Activated naive CD4-positive, alpha-beta T cell treated with anti-CD3 and anti-CD28 coated beads for 36 hours (primary cell): ENCODE measurements at regions not wholly inside any gene's neighbourhood (a gene's known extent, or its start where the extent isn't known, plus 50 kb on each side); places are given as distances from the start of the nearest gene placed in this dataset.

Experiments used
- CTCF ChIA-PET: fragments of 350-600 bp; sonication (Branson Sonifier 250); formaldehyde crosslinking; loops from one replicate; lab custom pipeline; 2021; ENCODE audit warnings: antibody characterized with exemption; lab: Charles Lee
- DNase-seq: peaks from one replicate; pipeline ENCODE4 v3.0.0-alpha.2; 2020
- H3K27ac Mint-ChIP-seq: one replicate; pipeline ENCODE4 v1.8.0; 2021; ENCODE audit warnings: mild to moderate bottlenecking, mixed read lengths
- H3K27me3 Mint-ChIP-seq: one replicate; pipeline ENCODE4 v1.8.0; 2021; ENCODE audit warnings: low read depth, mixed read lengths
- H3K36me3 Mint-ChIP-seq: one replicate; pipeline ENCODE4 v1.8.0; 2021; ENCODE audit warnings: low read depth, mixed read lengths
- H3K4me1 Mint-ChIP-seq: one replicate; pipeline ENCODE4 v1.8.0; 2021; ENCODE audit warnings: low read depth, mixed read lengths
- H3K4me3 Mint-ChIP-seq: one replicate; pipeline ENCODE4 v1.8.0; 2021; ENCODE audit warnings: mild to moderate bottlenecking, moderate library complexity, mixed read lengths
- H3K9me3 Mint-ChIP-seq: one replicate; pipeline ENCODE4 v1.8.0; 2021; ENCODE audit warnings: mixed read lengths
- intact Hi-C: fragments of 100-400 bp; cut with micrococcal nuclease; formaldehyde crosslinking; loops from one replicate; pipeline ENCODE4 v1.15.1; 2023

- Mint-ChIP-seq H3K27ac (no peak overlapping the region), H3K27me3 (no peaks in the 10 kb centered on the region), H3K4me3 (no peak overlapping the region), H3K4me1 (no peaks in the 10 kb centered on the region), H3K9me3 (peaks cover 2% of the 10 kb centered on the region), H3K36me3 (no peaks in the 10 kb centered on the region)
- no peak for DNase-seq
- CTCF ChIA-PET: interaction anchor here (0.5 kb wide), 1 partner anchor 170 kb away, joined by 4 read pairs; no protein-coding TSS in a partner anchor
- intact Hi-C loops: no loop called here
Measured at GRCh38 chr12:58268069-58268468, 326.7 kb downstream of the ATP23 start.

- CTCF ChIA-PET: no interaction called here
- Mint-ChIP-seq H3K4me3 (no peak overlapping the region), H3K9me3 (peaks cover 2% of the 10 kb centered on the region), H3K27ac (no peak overlapping the region), H3K4me1 (no peaks in the 10 kb centered on the region), H3K27me3 (no peaks in the 10 kb centered on the region), H3K36me3 (no peaks in the 10 kb centered on the region)
- DNase-seq: no peak
- intact Hi-C loops: no loop called here
Measured at GRCh38 chr12:58269476-58269875, 328.1 kb downstream of the ATP23 start.

- no peaks in the 10 kb centered on the region for H3K27me3 Mint-ChIP-seq
- peaks cover 1% of the 10 kb centered on the region for H3K9me3 Mint-ChIP-seq
- no peak for DNase-seq
- H3K27ac Mint-ChIP-seq: no peak overlapping the region
- intact Hi-C loops: no loop called here
- H3K36me3 Mint-ChIP-seq: no peaks in the 10 kb centered on the region
- no peaks in the 10 kb centered on the region for H3K4me1 Mint-ChIP-seq
- no peak overlapping the region for H3K4me3 Mint-ChIP-seq
- CTCF ChIA-PET: no interaction called here
Measured at GRCh38 chr12:58270966-58271705, 329.8 kb downstream of the ATP23 start.

GRCh38 chr12:58272461-58272860 lies 331.1 kb downstream of the ATP23 start:
- Mint-ChIP-seq H3K27ac (no peak overlapping the region), H3K9me3 (peaks cover 11% of the 10 kb centered on the region), H3K4me3 (no peak overlapping the region), H3K36me3 (no peaks in the 10 kb centered on the region), H3K4me1 (no peaks in the 10 kb centered on the region), H3K27me3 (no peaks in the 10 kb centered on the region)
- intact Hi-C loops: no loop called here
- CTCF ChIA-PET: no interaction called here
- DNase-seq: no peak

GRCh38 chr12:58277231-58277630 lies 335.9 kb downstream of the ATP23 start:
- intact Hi-C loops: no loop called here
- CTCF ChIA-PET: no interaction called here
- no peaks in the 10 kb centered on the region for H3K4me1 Mint-ChIP-seq

GRCh38 chr12:58283553-58283952 lies 342.2 kb downstream of the ATP23 start:
- no peak for DNase-seq
- Mint-ChIP-seq H3K27ac (no peak overlapping the region), H3K27me3 (peaks cover 5% of the 10 kb centered on the region), H3K9me3 (peaks cover 10% of the 10 kb centered on the region), H3K4me3 (no peak overlapping the region), H3K36me3 (no peaks in the 10 kb centered on the region), H3K4me1 (no peaks in the 10 kb centered on the region)
- intact Hi-C loops: no loop called here
- CTCF ChIA-PET: no interaction called here

More at GRCh38 chr12:58277231-58277630, 335.9 kb downstream of the ATP23 start:
- Mint-ChIP-seq H3K27ac (no peak overlapping the region), H3K36me3 (no peaks in the 10 kb centered on the region), H3K4me3 (no peak overlapping the region), H3K9me3 (peaks cover 17% of the 10 kb centered on the region), H3K27me3 (no peaks in the 10 kb centered on the region)
- no peak for DNase-seq

- Mint-ChIP-seq H3K9me3 (peaks cover 9% of the 10 kb centered on the region), H3K27ac (no peak overlapping the region), H3K36me3 (no peaks in the 10 kb centered on the region), H3K4me1 (no peaks in the 10 kb centered on the region), H3K27me3 (peaks cover 7% of the 10 kb centered on the region), H3K4me3 (no peak overlapping the region)
- no peak for DNase-seq
- intact Hi-C loops: no loop called here
- CTCF ChIA-PET: interaction anchor here (0.6 kb wide), 1 partner anchor 1524 kb away, joined by 3 read pairs; no protein-coding TSS in a partner anchor
Measured at GRCh38 chr12:58285551-58285950, 344.2 kb downstream of the ATP23 start.

- no peak for DNase-seq
- H3K4me1 Mint-ChIP-seq: no peaks in the 10 kb centered on the region
- H3K36me3 Mint-ChIP-seq: no peaks in the 10 kb centered on the region
- H3K9me3 Mint-ChIP-seq: peaks cover 8% of the 10 kb centered on the region
- H3K27me3 Mint-ChIP-seq: peaks cover 7% of the 10 kb centered on the region
- no peak overlapping the region for H3K27ac Mint-ChIP-seq
- intact Hi-C loops: no loop called here
- CTCF ChIA-PET: interaction anchor here (0.6 kb wide), 1 partner anchor 1523 kb away, joined by 3 read pairs; no protein-coding TSS in a partner anchor
- H3K4me3 Mint-ChIP-seq: no peak overlapping the region
Measured at GRCh38 chr12:58286353-58286752, 345.0 kb downstream of the ATP23 start.

GRCh38 chr12:58288190-58288589 lies 346.8 kb downstream of the ATP23 start:
- intact Hi-C loops: no loop called here
- Mint-ChIP-seq H3K4me3 (no peak overlapping the region), H3K27ac (no peak overlapping the region), H3K36me3 (no peaks in the 10 kb centered on the region), H3K27me3 (peaks cover 7% of the 10 kb centered on the region), H3K4me1 (no peaks in the 10 kb centered on the region), H3K9me3 (peaks cover 4% of the 10 kb centered on the region)
- no peak for DNase-seq
- CTCF ChIA-PET: no interaction called here

- Mint-ChIP-seq H3K27me3 (peaks cover 10% of the 10 kb centered on the region), H3K4me3 (no peak overlapping the region), H3K27ac (no peak overlapping the region), H3K9me3 (no peaks in the 10 kb centered on the region), H3K36me3 (no peaks in the 10 kb centered on the region), H3K4me1 (no peaks in the 10 kb centered on the region)
- CTCF ChIA-PET: no interaction called here
- no peak for DNase-seq
- intact Hi-C loops: no loop called here
Measured at GRCh38 chr12:58291106-58291505, 349.7 kb downstream of the ATP23 start.

- Mint-ChIP-seq H3K4me1 (no peaks in the 10 kb centered on the region), H3K9me3 (no peaks in the 10 kb centered on the region), H3K27me3 (peaks cover 9% of the 10 kb centered on the region), H3K4me3 (no peak overlapping the region), H3K27ac (no peak overlapping the region), H3K36me3 (no peaks in the 10 kb centered on the region)
- CTCF ChIA-PET: interaction anchor here (0.6 kb wide), 1 partner anchor 264 kb away, joined by 4 read pairs; no protein-coding TSS in a partner anchor
- DNase-seq: no peak
- intact Hi-C loops: no loop called here
Measured at GRCh38 chr12:58293308-58293982, 352.1 kb downstream of the ATP23 start.

- no peak overlapping the region for H3K27ac Mint-ChIP-seq
- no peaks in the 10 kb centered on the region for H3K36me3 Mint-ChIP-seq
- no peak for DNase-seq
- CTCF ChIA-PET: no interaction called here
- H3K4me1 Mint-ChIP-seq: no peaks in the 10 kb centered on the region
- peaks cover 6% of the 10 kb centered on the region for H3K27me3 Mint-ChIP-seq
- H3K9me3 Mint-ChIP-seq: no peaks in the 10 kb centered on the region
- no peak overlapping the region for H3K4me3 Mint-ChIP-seq
- intact Hi-C loops: no loop called here
Measured at GRCh38 chr12:58295268-58295667, 353.9 kb downstream of the ATP23 start.

GRCh38 chr12:58296863-58297262 lies 355.5 kb downstream of the ATP23 start:
- intact Hi-C loops: no loop called here
- no peaks in the 10 kb centered on the region for H3K9me3 Mint-ChIP-seq
- peaks cover 6% of the 10 kb centered on the region for H3K27me3 Mint-ChIP-seq
- H3K4me1 Mint-ChIP-seq: no peaks in the 10 kb centered on the region
- H3K4me3 Mint-ChIP-seq: no peak overlapping the region
- CTCF ChIA-PET: no interaction called here
- no peaks in the 10 kb centered on the region for H3K36me3 Mint-ChIP-seq
- no peak for DNase-seq
- H3K27ac Mint-ChIP-seq: no peak overlapping the region
